ENCODE measurements at regions not wholly inside any gene's neighbourhood (a gene's known extent, or its start where the extent isn't known, plus 50 kb on each side); places are given as distances from the start of the nearest gene placed in this dataset.

- ChIA-PET POLR2A (no interaction called here), SMC1A (ENCODE audit: uncharacterized antibody, unreplicated experiment) (no interaction called here), CTCF (no interaction called here), RAD21 (ENCODE audit: unreplicated experiment) (no interaction called here)
- Histone ChIP-seq H3K36me3 (ENCODE audit: control insufficient read depth in 2 of 2, insufficient read depth in 2 of 2, low read length in 1 of 2) (no peaks in the 10 kb centered on the region), H3K27ac (ENCODE audit: control insufficient read depth, insufficient read depth) (no peak overlapping the region), H3K9me3 (replicated peaks; ENCODE audit: control insufficient read depth, insufficient read depth, low read length) (no peaks in the 10 kb centered on the region), H3K4me2 (ENCODE audit: control insufficient read depth, insufficient read depth) (no peak overlapping the region), H3K79me2 (ENCODE audit: control insufficient read depth, insufficient read depth, low read length) (no peaks in the 10 kb centered on the region), H3K4me1 (ENCODE audit: control insufficient read depth, insufficient read depth, low read length) (no peaks in the 10 kb centered on the region), H3K4me3 (no peak overlapping the region), H3K9ac (ENCODE audit: control insufficient read depth, insufficient read depth, low read length) (no peak overlapping the region), H3K27me3 (replicated peaks in 1 of 2; ENCODE audit: control insufficient read depth in 2 of 2, insufficient read depth in 2 of 2, low read length in 1 of 2) (no peaks in the 10 kb centered on the region), H4K20me1 (ENCODE audit: control insufficient read depth, insufficient read depth) (no peaks in the 10 kb centered on the region), H2AFZ (ENCODE audit: control insufficient read depth, low read depth, low read length) (no peak overlapping the region)
- ATAC-seq = no peak
- no peak for TF ChIP-seq NR2C2 (IDR thresholded peaks at IDR 0.05; ENCODE audit: borderline replicate concordance, control insufficient read depth, insufficient read length, low read depth)
- no peak for TF ChIP-seq FOXK2 (IDR thresholded peaks at IDR 0.05)
- no peak for TF ChIP-seq ZBTB11 (CRISPR knock-in tag; IDR thresholded peaks at IDR 0.05)
- TF ChIP-seq NRF1 (conservative IDR thresholded peaks at IDR 0.05; ENCODE audit: low read depth, low read length) = no peak
- no peak for TF ChIP-seq PKNOX1 (IDR thresholded peaks at IDR 0.05)
- TF ChIP-seq SMC3 (IDR thresholded peaks at IDR 0.05; ENCODE audit: borderline replicate concordance, low read length) = no peak
- TF ChIP-seq KLF5 (IDR thresholded peaks at IDR 0.05; ENCODE audit: partially characterized antibody) = no peak
- no peak for TF ChIP-seq LARP7 (IDR thresholded peaks at IDR 0.05)
- no peak for TF ChIP-seq POLR2AphosphoS5 (IDR thresholded peaks at IDR 0.05; ENCODE audit: low read length)
- no peak for TF ChIP-seq REST (IDR thresholded peaks at IDR 0.05; ENCODE audit: low read depth, low read length)
- no peak for TF ChIP-seq TCF3 (IDR thresholded peaks at IDR 0.05; ENCODE audit: borderline replicate concordance, insufficient read depth, low read depth, low read length)
- no peak for TF ChIP-seq CHD4 (IDR thresholded peaks at IDR 0.05)
- TF ChIP-seq NBN (IDR thresholded peaks at IDR 0.05) = no peak
- no peak for TF ChIP-seq SIN3A (IDR thresholded peaks at IDR 0.05; ENCODE audit: low read depth, low read length)
- TF ChIP-seq RELB (IDR thresholded peaks at IDR 0.05; ENCODE audit: low read depth) = no peak
- no TSS peak for BruUV-seq (replicated peaks)
- intact Hi-C loops (cut with micrococcal nuclease; ENCODE audit: unreplicated experiment) = no loop called here
- DNase-seq (ENCODE audit: low read depth, low spot score) = no peak
- FAIRE-seq = no peak
- WGBS (ENCODE audit: insufficient coverage, insufficient replicate concordance, low lambda C conversion rate, missing lambda C conversion rate) = 0% methylated on average over 1 of the region's 1 CpG
- in situ Hi-C loops (cut with MboI) = no loop called here
Measured at GRCh38 chr5:92181656-92182055, 798.5 kb upstream of the ARRDC3 start.

Data from GM12878 (cell line).